UCSD-AML1 (cell line): ENCODE measurements at regions not wholly inside any gene's neighbourhood (a gene's known extent, or its start where the extent isn't known, plus 50 kb on each side); places are given as distances from the start of the nearest gene placed in this dataset.
"Not testable (repeated sequence)": the region's sequence is repeated elsewhere in the genome, so short reads cannot be mapped to it uniquely, and the experiment has no call there.

Experiments
- DNase-seq: peaks from one replicate; lab custom pipeline; 2025; ENCODE audit not compliant: unreplicated experiment; lab: John Stamatoyannopoulos, UW

GRCh38 chr6:141402489-141402888 lies 730.2 kb upstream of the GJE1 start:
- DNase-seq: no peak

GRCh38 chr6:141401851-141402250 lies 730.9 kb upstream of the GJE1 start:
- no peak for DNase-seq

GRCh38 chr6:141401168-141401567 lies 731.6 kb upstream of the GJE1 start:
- DNase-seq: no peak

GRCh38 chr6:141398949-141399348 lies 733.8 kb upstream of the GJE1 start:
- DNase-seq: no peak

GRCh38 chr6:141395443-141396008 lies 737.2 kb upstream of the GJE1 start:
- no peak for DNase-seq

GRCh38 chr6:141394565-141395051 lies 738.1 kb upstream of the GJE1 start:
- no peak for DNase-seq

- DNase-seq: no peak
These were observed 738.6 kb upstream of the GJE1 start for GRCh38 chr6:141394125-141394536.

- DNase-seq: no peak
These were observed 739.2 kb upstream of the GJE1 start for GRCh38 chr6:141393405-141394124.

- not testable (repeated sequence) for DNase-seq
These were observed 741.6 kb upstream of the GJE1 start for GRCh38 chr6:141391135-141391534.

GRCh38 chr6:141388666-141389065 lies 744.1 kb upstream of the GJE1 start:
- DNase-seq: no peak

- no peak for DNase-seq
These were observed 762.3 kb upstream of the GJE1 start for GRCh38 chr6:141370438-141370837.

GRCh38 chr6:141366796-141367195 lies 765.9 kb upstream of the GJE1 start:
- not testable (repeated sequence) for DNase-seq

GRCh38 chr6:141364694-141365093 lies 768.0 kb upstream of the GJE1 start:
- DNase-seq: no peak

- no peak for DNase-seq
These were observed 768.5 kb upstream of the GJE1 start for GRCh38 chr6:141364232-141364631.

- no peak for DNase-seq
These were observed 771.2 kb upstream of the GJE1 start for GRCh38 chr6:141361559-141361958.

- DNase-seq: no peak
These were observed 772.8 kb upstream of the GJE1 start for GRCh38 chr6:141359953-141360352.

- DNase-seq: no peak
These were observed 778.4 kb upstream of the GJE1 start for GRCh38 chr6:141354191-141354955.

GRCh38 chr6:141351721-141352120 lies 781.0 kb upstream of the GJE1 start:
- no peak for DNase-seq

GRCh38 chr6:141349710-141350109 lies 783.0 kb upstream of the GJE1 start:
- DNase-seq: no peak

GRCh38 chr6:141347906-141348492 lies 784.7 kb upstream of the GJE1 start:
- no peak for DNase-seq

- DNase-seq: no peak
These were observed 785.6 kb upstream of the GJE1 start for GRCh38 chr6:141347086-141347485.

GRCh38 chr6:141346535-141346934 lies 786.2 kb upstream of the GJE1 start:
- no peak for DNase-seq
